ENCODE measurements at regions not wholly inside any gene's neighbourhood (a gene's known extent, or its start where the extent isn't known, plus 50 kb on each side); places are given as distances from the start of the nearest gene placed in this dataset.

GRCh38 chr3:26560081-26560480 lies 62.5 kb upstream of the LRRC3B start:
- peaks cover 21% of the 10 kb centered on the region for H3K4me1 Mint-ChIP-seq (ENCODE audit: low read depth, unreplicated experiment)
- Histone ChIP-seq H3K4me3 (ENCODE audit: insufficient read depth, low read depth, low read length) (no peak overlapping the region), H3K27me3 (ENCODE audit: insufficient read depth, low read length) (no peaks in the 10 kb centered on the region), H3K79me2 (ENCODE audit: insufficient read depth, low read length) (no peaks in the 10 kb centered on the region), H3K4me1 (ENCODE audit: insufficient read depth, low read length) (no peaks in the 10 kb centered on the region), H3K9ac (ENCODE audit: low read length) (no peak overlapping the region), H3K9me3 (ENCODE audit: insufficient read depth, low read depth, low read length) (no peaks in the 10 kb centered on the region), H3K4me2 (ENCODE audit: low read length) (no peak overlapping the region), H3K27ac (ENCODE audit: low read depth, low read length) (no peak overlapping the region), H2AFZ (ENCODE audit: low read depth, low read length) (no peak overlapping the region), H3K36me3 (ENCODE audit: insufficient read depth, low read length) (no peaks in the 10 kb centered on the region), H4K20me1 (ENCODE audit: insufficient read depth, low read length) (no peaks in the 10 kb centered on the region)
- H3K27ac Mint-ChIP-seq (ENCODE audit: unreplicated experiment): peak overlapping the region; percentile 58
- DNase-seq (ENCODE audit: low read depth) (no peak), FAIRE-seq (no peak)
- H3K4me3 Mint-ChIP-seq (ENCODE audit: unreplicated experiment): no peak overlapping the region
- H3K27me3 Mint-ChIP-seq (ENCODE audit: low read depth, unreplicated experiment): no peaks in the 10 kb centered on the region
- no peaks in the 10 kb centered on the region for H3K9me3 Mint-ChIP-seq (ENCODE audit: unreplicated experiment)
- no peak for TF ChIP-seq EZH2 (IDR thresholded peaks at IDR 0.05; ENCODE audit: insufficient read depth, low read length)
- H3K36me3 Mint-ChIP-seq (ENCODE audit: low read depth, unreplicated experiment): no peaks in the 10 kb centered on the region

DNA sequence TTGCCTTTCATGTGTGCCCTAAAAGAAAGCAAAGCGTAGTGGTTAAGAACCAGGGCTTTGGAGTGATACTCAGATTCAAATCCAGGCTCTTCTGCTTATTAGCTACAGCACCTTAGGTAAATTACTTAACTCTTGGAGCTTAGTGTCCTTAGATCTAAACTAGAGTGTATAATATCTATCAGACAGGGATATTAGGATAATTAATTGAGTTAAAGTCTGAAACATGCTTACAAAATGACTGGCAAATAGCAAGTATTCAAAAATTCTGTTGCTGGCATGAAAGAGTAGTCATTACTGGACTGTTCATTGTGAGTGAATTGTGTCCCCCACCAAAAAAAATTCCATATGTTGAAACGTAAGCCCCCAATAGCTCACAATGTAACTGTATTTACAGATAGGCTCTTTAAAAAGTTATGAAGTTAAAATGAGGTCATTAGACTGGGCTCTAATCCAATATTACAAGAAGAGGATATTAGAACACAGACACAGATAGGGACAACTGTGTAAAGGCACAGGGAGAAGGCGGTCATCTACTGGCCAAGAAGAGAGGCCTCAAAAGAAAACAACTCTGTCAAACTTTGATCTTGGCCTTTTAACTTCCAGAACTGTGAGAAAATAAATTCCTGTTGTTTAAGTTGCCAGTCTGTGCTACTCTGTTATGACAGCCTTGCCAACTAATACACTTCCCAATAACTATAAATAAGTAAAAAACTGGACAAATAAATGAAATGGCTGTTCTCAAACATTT lies 60.4 kb upstream of the LRRC3B start:
- peaks cover 21% of the 10 kb centered on the region for H3K4me1 Mint-ChIP-seq (ENCODE audit: low read depth, unreplicated experiment)
- Histone ChIP-seq H3K4me3 (ENCODE audit: insufficient read depth, low read depth, low read length) (no peak overlapping the region), H4K20me1 (ENCODE audit: insufficient read depth, low read length) (no peaks in the 10 kb centered on the region), H2AFZ (ENCODE audit: low read depth, low read length) (no peak overlapping the region), H3K4me1 (ENCODE audit: insufficient read depth, low read length) (no peaks in the 10 kb centered on the region), H3K36me3 (ENCODE audit: insufficient read depth, low read length) (no peaks in the 10 kb centered on the region), H3K79me2 (ENCODE audit: insufficient read depth, low read length) (no peaks in the 10 kb centered on the region), H3K9me3 (ENCODE audit: insufficient read depth, low read depth, low read length) (peaks cover 5% of the 10 kb centered on the region), H3K4me2 (ENCODE audit: low read length) (no peak overlapping the region), H3K27ac (ENCODE audit: low read depth, low read length) (no peak overlapping the region), H3K27me3 (ENCODE audit: insufficient read depth, low read length) (no peaks in the 10 kb centered on the region), H3K9ac (ENCODE audit: low read length) (no peak overlapping the region)
- H3K27me3 Mint-ChIP-seq (ENCODE audit: low read depth, unreplicated experiment): no peaks in the 10 kb centered on the region
- FAIRE-seq (no peak), DNase-seq (ENCODE audit: low read depth) (no peak)
- H3K36me3 Mint-ChIP-seq (ENCODE audit: low read depth, unreplicated experiment): no peaks in the 10 kb centered on the region
- H3K9me3 Mint-ChIP-seq (ENCODE audit: unreplicated experiment): no peaks in the 10 kb centered on the region
- no peak overlapping the region for H3K27ac Mint-ChIP-seq (ENCODE audit: unreplicated experiment)
- TF ChIP-seq EZH2 (IDR thresholded peaks at IDR 0.05; ENCODE audit: insufficient read depth, low read length): no peak
- no peak overlapping the region for H3K4me3 Mint-ChIP-seq (ENCODE audit: unreplicated experiment)

Measured in astrocyte (in vitro differentiated cells and primary cell).